KMS-11 (cell line): ENCODE measurements at regions not wholly inside any gene's neighbourhood (a gene's known extent, or its start where the extent isn't known, plus 50 kb on each side); places are given as distances from the start of the nearest gene placed in this dataset.

Source experiments
- H2AFZ ChIP-seq: fragments of 200-600 bp; sonication (generic); 2 replicates; pipeline ENCODE4 v1.6.1; 2016; ENCODE audit warnings: antibody characterized with exemption, mixed run types, low read depth
- H3K27ac ChIP-seq: fragments of 200-600 bp; sonication (generic); 2 replicates; pipeline ENCODE4 v1.6.1; 2016; ENCODE audit warnings: mild to moderate bottlenecking, mixed run types
- H3K27me3 ChIP-seq: fragments of 200-600 bp; sonication (generic); 2 replicates; pipeline ENCODE4 v1.6.1; 2017; ENCODE audit warnings: mild to moderate bottlenecking, low read depth, mixed run types, moderate library complexity; ENCODE audit not compliant: insufficient read depth
- H3K36me3 ChIP-seq: fragments of 200-600 bp; sonication (generic); 2 replicates; pipeline ENCODE4 v1.6.1; 2017; ENCODE audit warnings: mild to moderate bottlenecking, mixed run types; ENCODE audit not compliant: insufficient read depth
- H3K4me1 ChIP-seq: fragments of 200-600 bp; sonication (generic); 2 replicates; pipeline ENCODE4 v1.6.1; 2016; ENCODE audit warnings: mild to moderate bottlenecking, low read depth, mixed run types; ENCODE audit not compliant: poor library complexity, severe bottlenecking
- H3K4me2 ChIP-seq: fragments of 200-600 bp; sonication (generic); 2 replicates; pipeline ENCODE4 v1.7.0; 2016; ENCODE audit warnings: mild to moderate bottlenecking, mixed run types
- H3K4me3 ChIP-seq: fragments of 200-600 bp; sonication (generic); IDR thresholded peaks from 2 replicates; pipeline ENCODE4 v1.6.1; 2017; ENCODE audit warnings: low read depth, low read length, mixed read lengths; ENCODE audit not compliant: insufficient read depth
- H3K79me2 ChIP-seq: fragments of 200-600 bp; sonication (generic); 2 replicates; pipeline ENCODE4 v1.6.1; 2016; ENCODE audit warnings: low read depth, mixed run types; ENCODE audit not compliant: insufficient read depth
- H3K9ac ChIP-seq: fragments of 200-600 bp; sonication (generic); 2 replicates; pipeline ENCODE4 v1.6.1; 2016; ENCODE audit warnings: mild to moderate bottlenecking, mixed run types
- H4K20me1 ChIP-seq: fragments of 200-600 bp; sonication (generic); 2 replicates; pipeline ENCODE4 v1.6.1; 2016; ENCODE audit warnings: mild to moderate bottlenecking, mixed run types; ENCODE audit not compliant: insufficient read depth
- TF ChIP-seq, protein P1 (sequence below): fragments of 200-600 bp; sonication (generic); conservative IDR thresholded peaks from 2 replicates; pipeline ENCODE4 v1.6.1; 2017; ENCODE audit warnings: low read depth, mild to moderate bottlenecking, antibody characterized with exemption, low read length, moderate library complexity, mixed read lengths

DNA sequence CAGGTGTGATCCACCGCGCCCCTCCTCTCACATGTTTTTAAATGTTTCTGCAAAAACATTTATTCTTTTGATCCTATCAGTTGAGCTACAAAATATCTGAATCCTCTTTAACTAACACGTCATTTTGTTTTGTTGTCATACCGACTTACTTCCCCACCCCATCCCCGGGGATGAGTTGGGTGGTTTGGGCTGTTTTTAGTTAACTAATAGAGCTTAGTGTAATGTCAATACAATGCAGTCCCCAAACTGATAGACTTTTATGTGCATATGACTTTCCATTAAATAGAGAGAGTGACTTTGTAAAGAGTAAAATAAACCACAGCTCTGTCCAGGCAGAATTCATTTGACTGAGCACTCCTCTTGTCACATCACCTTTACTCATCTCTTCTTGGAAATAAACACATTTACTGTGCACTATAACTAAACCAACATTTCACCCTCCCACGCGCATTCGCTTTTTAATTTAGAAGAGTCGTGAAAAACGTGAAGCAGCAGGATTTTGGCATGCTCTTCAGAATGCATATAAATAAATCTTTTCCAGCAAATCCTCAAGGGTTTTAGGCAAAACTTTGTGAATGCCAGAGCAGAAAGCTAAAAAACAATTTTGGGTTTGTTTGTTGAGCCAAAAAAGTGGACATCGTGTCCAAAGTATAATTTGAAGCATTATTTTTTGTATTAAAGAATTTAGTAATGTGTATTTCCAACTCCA, 187.4 kb upstream of the MGMT start:
- H3K27ac ChIP-seq: no peak overlapping the region
- H3K4me2 ChIP-seq: no peak overlapping the region
- H2AFZ ChIP-seq: no peak overlapping the region
- H3K9ac ChIP-seq: no peak overlapping the region
- TF ChIP-seq, protein P1, sequence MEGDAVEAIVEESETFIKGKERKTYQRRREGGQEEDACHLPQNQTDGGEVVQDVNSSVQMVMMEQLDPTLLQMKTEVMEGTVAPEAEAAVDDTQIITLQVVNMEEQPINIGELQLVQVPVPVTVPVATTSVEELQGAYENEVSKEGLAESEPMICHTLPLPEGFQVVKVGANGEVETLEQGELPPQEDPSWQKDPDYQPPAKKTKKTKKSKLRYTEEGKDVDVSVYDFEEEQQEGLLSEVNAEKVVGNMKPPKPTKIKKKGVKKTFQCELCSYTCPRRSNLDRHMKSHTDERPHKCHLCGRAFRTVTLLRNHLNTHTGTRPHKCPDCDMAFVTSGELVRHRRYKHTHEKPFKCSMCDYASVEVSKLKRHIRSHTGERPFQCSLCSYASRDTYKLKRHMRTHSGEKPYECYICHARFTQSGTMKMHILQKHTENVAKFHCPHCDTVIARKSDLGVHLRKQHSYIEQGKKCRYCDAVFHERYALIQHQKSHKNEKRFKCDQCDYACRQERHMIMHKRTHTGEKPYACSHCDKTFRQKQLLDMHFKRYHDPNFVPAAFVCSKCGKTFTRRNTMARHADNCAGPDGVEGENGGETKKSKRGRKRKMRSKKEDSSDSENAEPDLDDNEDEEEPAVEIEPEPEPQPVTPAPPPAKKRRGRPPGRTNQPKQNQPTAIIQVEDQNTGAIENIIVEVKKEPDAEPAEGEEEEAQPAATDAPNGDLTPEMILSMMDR: no peak
- no peaks in the 10 kb centered on the region for H3K27me3 ChIP-seq
- H3K4me1 ChIP-seq: no peaks in the 10 kb centered on the region
- no peaks in the 10 kb centered on the region for H4K20me1 ChIP-seq
- H3K79me2 ChIP-seq: no peaks in the 10 kb centered on the region
- H3K4me3 ChIP-seq: no peak overlapping the region
- no peaks in the 10 kb centered on the region for H3K36me3 ChIP-seq

DNA sequence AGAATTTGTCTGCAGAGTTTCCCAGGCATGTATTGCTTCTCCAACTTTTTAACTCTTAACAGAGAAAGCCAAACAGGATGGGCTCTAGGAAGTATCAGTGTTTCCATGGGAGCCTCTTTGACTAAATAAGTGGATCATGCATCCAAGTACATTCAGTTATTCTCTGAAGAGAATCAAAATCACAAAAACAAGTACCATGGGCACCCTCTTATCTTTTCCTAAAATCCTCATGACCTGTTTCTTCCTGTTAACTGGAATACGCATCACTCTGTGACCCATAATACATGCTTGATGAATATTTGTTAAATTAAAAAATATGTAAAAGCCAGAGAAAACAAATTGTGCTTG, 186.9 kb upstream of the MGMT start:
- TF ChIP-seq, protein P1: no peak
- no peaks in the 10 kb centered on the region for H3K79me2 ChIP-seq
- no peaks in the 10 kb centered on the region for H3K36me3 ChIP-seq
- no peaks in the 10 kb centered on the region for H4K20me1 ChIP-seq
- no peak overlapping the region for H3K27ac ChIP-seq
- H3K27me3 ChIP-seq: no peaks in the 10 kb centered on the region
- H3K4me1 ChIP-seq: no peaks in the 10 kb centered on the region
- no peak overlapping the region for H3K4me3 ChIP-seq
- no peak overlapping the region for H3K4me2 ChIP-seq
- H2AFZ ChIP-seq: no peak overlapping the region
- H3K9ac ChIP-seq: no peak overlapping the region

DNA sequence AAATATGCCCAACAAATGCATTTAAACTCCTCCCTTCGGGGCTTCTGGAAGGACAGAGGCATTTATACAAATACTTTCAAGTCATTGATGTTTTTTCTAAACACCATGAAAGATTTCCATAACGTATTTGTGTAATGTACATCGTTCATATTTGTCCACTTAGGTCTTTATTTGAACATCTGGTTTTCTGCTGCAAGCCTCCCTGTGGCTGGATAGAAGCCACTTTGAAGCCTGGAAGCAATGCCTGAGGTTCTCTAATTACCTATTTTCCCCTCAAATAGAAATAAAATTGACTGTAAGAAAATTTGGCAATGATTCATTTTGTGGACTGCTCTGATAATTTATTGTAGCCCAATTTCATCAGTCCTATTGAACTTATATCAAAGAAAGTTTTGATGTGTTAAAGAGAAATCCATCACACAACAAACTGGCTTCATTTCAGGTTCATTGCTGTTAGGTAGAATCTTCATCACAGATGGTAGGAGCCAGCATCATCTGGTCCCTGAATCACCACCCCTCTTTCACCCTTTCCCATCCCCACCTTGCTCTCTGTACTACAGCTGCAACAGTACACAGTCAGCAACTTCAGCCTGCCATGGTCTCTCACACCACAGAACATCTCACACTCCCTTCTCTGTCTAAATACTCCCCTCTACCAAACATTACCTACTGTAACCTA, 186.0 kb upstream of the MGMT start:
- Histone ChIP-seq H3K4me1 (no peaks in the 10 kb centered on the region), H4K20me1 (no peaks in the 10 kb centered on the region), H3K36me3 (no peaks in the 10 kb centered on the region), H3K27me3 (no peaks in the 10 kb centered on the region), H3K4me2 (no peak overlapping the region), H3K9ac (no peak overlapping the region), H3K79me2 (no peaks in the 10 kb centered on the region), H3K4me3 (no peak overlapping the region), H2AFZ (no peak overlapping the region), H3K27ac (no peak overlapping the region)
- TF ChIP-seq, protein P1: no peak

DNA sequence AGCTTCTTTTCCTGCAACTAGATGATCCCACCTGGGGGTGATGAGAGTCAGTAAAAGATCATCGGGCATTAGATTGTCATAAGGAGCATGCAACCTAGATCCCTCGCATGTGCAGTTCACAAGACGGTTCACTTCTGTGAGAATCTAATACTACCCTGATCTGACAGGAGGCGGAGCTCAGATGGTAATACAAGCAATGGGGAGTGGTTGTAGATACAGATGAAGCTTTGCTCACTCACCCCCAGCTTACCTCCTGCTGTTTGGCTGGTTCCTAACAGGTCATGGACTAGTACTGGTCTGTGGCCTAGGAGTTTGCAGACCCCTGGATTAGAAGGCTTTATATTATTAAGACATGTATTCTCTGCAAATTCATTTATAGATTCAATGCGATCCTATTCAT, 181.6 kb upstream of the MGMT start:
- Histone ChIP-seq H3K79me2 (no peaks in the 10 kb centered on the region), H2AFZ (no peak overlapping the region), H3K27me3 (no peaks in the 10 kb centered on the region), H4K20me1 (no peaks in the 10 kb centered on the region), H3K36me3 (no peaks in the 10 kb centered on the region), H3K4me3 (no peak overlapping the region), H3K9ac (no peak overlapping the region), H3K4me2 (no peak overlapping the region), H3K27ac (no peak overlapping the region), H3K4me1 (no peaks in the 10 kb centered on the region)
- TF ChIP-seq, protein P1: no peak
